GM23248 (cell line): ENCODE measurements at regions not wholly inside any gene's neighbourhood (a gene's known extent, or its start where the extent isn't known, plus 50 kb on each side); places are given as distances from the start of the nearest gene placed in this dataset.

Source experiments
- EZH2 ChIP-seq: fragments of 200-600 bp; sonication (generic); IDR thresholded peaks from 2 replicates; pipeline ENCODE4 v1.6.1; 2018; ENCODE audit warnings: antibody characterized with exemption, mild to moderate bottlenecking; ENCODE audit not compliant: insufficient read depth, poor library complexity, severe bottlenecking
- EZH2phosphoT487 ChIP-seq: fragments of 200-600 bp; sonication (generic); IDR thresholded peaks from 2 replicates; pipeline ENCODE4 v1.6.1; 2018; ENCODE audit warnings: antibody characterized with exemption, moderate library complexity, mild to moderate bottlenecking, low read depth; ENCODE audit not compliant: insufficient read depth

- TF ChIP-seq EZH2 (no peak), EZH2phosphoT487 (no peak)
Measured at GRCh38 chr1:104125970-104126369, 376.3 kb downstream of the AMY1C start.
